Panc1 (cell line): ENCODE measurements at regions not wholly inside any gene's neighbourhood (a gene's known extent, or its start where the extent isn't known, plus 50 kb on each side); places are given as distances from the start of the nearest gene placed in this dataset.
"Not testable (repeated sequence)": the region's sequence is repeated elsewhere in the genome, so short reads cannot be mapped to it uniquely, and the experiment has no call there.

Source experiments
- ATAC-seq: fragments of 200-7000 bp; cut with Tn5 transposase; 2 replicates; pipeline ENCODE4 v1.9.1; 2020; ENCODE audit warnings: mild to moderate bottlenecking, moderate library complexity
- BruUV-seq: library from RNA; stranded (reverse); fragments of 400-500 nt; replicated peaks from 2 replicates; lab custom pipeline; 2021; lab: Mats Ljungman, UMichigan
- CTCF ChIA-PET: fragments of 300-600 bp; sonication (Branson Sonifier 250); formaldehyde crosslinking; loops from one replicate; lab custom pipeline; 2022; ENCODE audit warnings: antibody characterized with exemption; lab: Charles Lee
- POLR2A ChIA-PET: fragments of 300-600 bp; sonication (Branson Sonifier 250); formaldehyde crosslinking; loops from one replicate; lab custom pipeline; 2022; ENCODE audit warnings: antibody characterized with exemption; lab: Charles Lee
- DNase-seq: peaks from one replicate; pipeline ENCODE4 v3.0.0-alpha.2; 2010; ENCODE audit warnings: low read depth, low spot score
- H3K27ac ChIP-seq: 2 replicates; pipeline ENCODE4 v1.5.1; 2011; ENCODE audit warnings: mild to moderate bottlenecking, low read length, inconsistent platforms
- H3K27me3 ChIP-seq: fragments of 200-500 bp; sonication (Bioruptor generic); 2 replicates; pipeline ENCODE4 v1.6.0; 2014; ENCODE audit warnings: low read length, inconsistent platforms; ENCODE audit not compliant: control insufficient read depth, insufficient read depth
- H3K36me3 ChIP-seq: fragments of 200-500 bp; sonication (Bioruptor generic); 2 replicates; pipeline ENCODE4 v1.5.1; 2014; ENCODE audit warnings: inconsistent platforms, mild to moderate bottlenecking, low read length, moderate library complexity; ENCODE audit not compliant: control insufficient read depth, insufficient read depth
- H3K4me1 ChIP-seq: 2 replicates; pipeline ENCODE4 v1.5.1; 2011; ENCODE audit warnings: inconsistent platforms, mild to moderate bottlenecking, low read length, moderate library complexity; ENCODE audit not compliant: control insufficient read depth, insufficient read depth
- H3K4me3 ChIP-seq, 2 experiments: 2 replicates each; pipeline ENCODE4 v1.5.1; 2011 to 2012; ENCODE audit warnings: low read depth in 2 of 2, low read length in 2 of 2, mild to moderate bottlenecking in 2 of 2, inconsistent platforms in 1 of 2, moderate library complexity in 1 of 2
- H3K9me3 ChIP-seq: fragments of 200-500 bp; sonication (Bioruptor generic); 2 replicates; pipeline ENCODE4 v1.5.1; 2014; ENCODE audit warnings: low read depth, mild to moderate bottlenecking, inconsistent platforms, low read length, moderate library complexity; ENCODE audit not compliant: control insufficient read depth, insufficient read depth
- in situ Hi-C: cut with HindIII; loops from 2 replicates; pipeline ENCODE4 v1.10.0; 2016; ENCODE audit warnings: low sequenced_read_pairs, low pct_unique_long_range_greater_than_20kb
- intact Hi-C: fragments of 100-400 bp; cut with micrococcal nuclease; formaldehyde crosslinking; loops from one replicate; pipeline ENCODE4 v1.10.0; 2022; ENCODE audit not compliant: unreplicated experiment

- DNase-seq, H3K27me3 ChIP-seq, intact Hi-C loops, POLR2A ChIA-PET, H3K9me3 ChIP-seq, H3K36me3 ChIP-seq, in situ Hi-C loops, H3K27ac ChIP-seq, CTCF ChIA-PET, H3K4me3 ChIP-seq, BruUV-seq, H3K4me1 ChIP-seq: not testable (repeated sequence)
- ATAC-seq, result peak; percentile 93
Measured at GRCh38 chr15:20755665-20756398, 110.3 kb downstream of the POTEB2 start.

GRCh38 chr15:20733493-20733892 lies 132.6 kb downstream of the POTEB2 start:
- DNase-seq, H3K27ac ChIP-seq, intact Hi-C loops, H3K36me3 ChIP-seq, H3K4me1 ChIP-seq, H3K9me3 ChIP-seq, H3K4me3 ChIP-seq, CTCF ChIA-PET, ATAC-seq, POLR2A ChIA-PET, BruUV-seq, in situ Hi-C loops, H3K27me3 ChIP-seq: not testable (repeated sequence)
